NCI-H446 treated with DMSO at 0.1 percent for 48 hours (cell line): ENCODE measurements at regions not wholly inside any gene's neighbourhood (a gene's known extent, or its start where the extent isn't known, plus 50 kb on each side); places are given as distances from the start of the nearest gene placed in this dataset.

Experiments used
- DNase-seq: peaks from one replicate; lab custom pipeline; 2025; lab: John Stamatoyannopoulos, UW

- no peak for DNase-seq
Observed at GRCh38 chr2:235358981-235359471, 134.8 kb upstream of the AGAP1 start.

DNA sequence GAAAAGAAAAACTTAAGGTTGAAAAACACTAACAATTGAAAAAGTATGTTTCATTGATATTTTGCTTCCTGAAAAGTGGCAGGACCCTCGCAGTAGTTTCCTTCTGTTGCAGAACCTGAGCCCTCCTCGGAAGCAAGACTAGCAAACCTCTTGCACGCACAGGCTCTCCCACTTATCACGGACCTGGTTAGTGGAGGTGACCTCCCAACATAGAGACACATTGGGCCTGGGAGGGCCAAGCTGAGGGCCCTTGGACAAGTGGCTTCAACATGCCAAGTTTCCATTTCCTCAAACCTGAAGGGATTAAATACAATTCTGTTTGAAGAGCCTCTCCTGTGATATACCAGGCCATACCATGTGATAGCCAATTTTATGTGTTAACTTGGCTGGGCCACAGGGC, 133.4 kb upstream of the AGAP1 start:
- no peak for DNase-seq

- DNase-seq = no peak
Observed at GRCh38 chr2:235365743-235366142, 128.1 kb upstream of the AGAP1 start.

GRCh38 chr2:235366390-235366789, 127.5 kb upstream of the AGAP1 start:
- no peak for DNase-seq

GRCh38 chr2:235366807-235367206, 127.0 kb upstream of the AGAP1 start:
- DNase-seq = no peak

DNA sequence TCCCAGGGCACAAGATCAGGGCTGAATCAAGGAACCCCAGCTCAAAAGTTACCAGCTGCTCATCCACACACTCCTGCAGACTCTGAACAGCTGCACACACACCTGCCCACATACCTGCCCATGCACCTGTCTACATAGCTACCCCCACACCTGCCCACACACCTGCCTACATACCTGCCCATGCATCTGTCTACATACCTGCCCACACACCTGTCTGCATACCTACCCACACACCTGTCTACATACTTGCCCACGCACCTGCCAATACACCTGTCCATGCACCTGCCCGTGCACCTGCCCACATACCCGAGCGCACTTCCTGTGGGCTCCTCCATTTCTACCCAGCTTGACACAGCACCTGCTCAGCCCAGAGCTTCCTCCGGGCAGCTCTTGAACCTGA, 122.8 kb upstream of the AGAP1 start:
- no peak for DNase-seq

DNA sequence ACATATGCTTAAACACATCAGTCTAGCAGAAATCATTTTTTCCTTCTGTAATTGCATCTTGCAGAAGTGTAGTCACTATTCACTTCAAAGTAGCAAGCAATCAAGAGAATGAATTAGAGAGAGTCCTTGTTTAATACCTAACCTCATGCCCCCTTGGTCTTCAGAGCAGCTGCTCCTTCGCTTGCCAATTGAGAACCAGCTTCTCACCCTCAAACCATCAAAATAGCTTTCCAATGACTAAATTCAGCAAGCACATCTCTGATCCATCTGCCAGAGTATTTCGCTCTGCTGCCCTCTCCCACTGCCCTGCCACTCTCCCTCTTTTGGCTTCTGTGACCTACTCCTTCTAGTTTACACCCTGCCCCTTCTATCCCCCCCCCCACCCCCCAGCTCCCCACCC, 120.7 kb upstream of the AGAP1 start:
- DNase-seq = peak; percentile 17

DNA sequence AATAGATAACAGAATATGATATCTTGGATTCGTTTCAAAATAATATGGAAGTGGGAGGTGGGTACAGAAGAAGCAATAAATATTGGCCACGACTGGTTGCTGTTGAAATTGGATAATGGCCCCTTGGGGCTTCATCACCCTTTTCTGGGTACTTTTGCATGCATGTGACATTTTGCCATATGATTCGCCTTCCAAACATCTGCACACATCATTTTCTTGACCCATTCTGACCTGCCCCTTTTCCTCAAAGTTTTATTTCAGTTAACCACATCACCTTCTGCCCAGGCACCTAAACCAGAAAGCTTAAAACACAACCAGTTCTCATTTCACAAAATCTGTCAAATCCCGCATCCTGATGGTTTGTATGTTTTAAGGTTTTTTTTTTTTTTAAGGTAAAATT, 116.7 kb upstream of the AGAP1 start:
- DNase-seq = no peak

GRCh38 chr2:235378246-235378645, 115.6 kb upstream of the AGAP1 start:
- no peak for DNase-seq

GRCh38 chr2:235378944-235379343, 114.9 kb upstream of the AGAP1 start:
- DNase-seq = no peak

- DNase-seq = no peak
Observed at GRCh38 chr2:235381261-235381912, 112.5 kb upstream of the AGAP1 start.

DNA sequence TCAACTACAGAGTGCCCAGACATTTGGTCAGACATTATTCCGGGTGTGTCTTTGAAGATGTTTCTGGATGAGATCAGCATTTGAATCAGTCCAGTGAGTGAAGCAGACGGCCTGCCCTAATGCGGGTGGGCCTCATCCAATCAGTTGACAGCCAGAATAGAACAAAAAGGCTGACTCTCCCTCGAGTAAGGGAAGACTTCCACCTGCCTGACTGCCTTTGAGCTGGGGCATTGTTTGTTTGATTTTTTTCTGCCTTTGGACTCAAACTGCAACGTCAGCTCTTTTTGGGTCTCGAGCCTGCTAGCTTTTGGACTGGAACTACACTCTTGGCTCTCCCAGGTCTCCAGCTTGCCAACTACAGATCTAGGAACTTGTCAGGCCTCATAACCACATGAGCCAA, 111.7 kb upstream of the AGAP1 start:
- peak; percentile 55 for DNase-seq

DNA sequence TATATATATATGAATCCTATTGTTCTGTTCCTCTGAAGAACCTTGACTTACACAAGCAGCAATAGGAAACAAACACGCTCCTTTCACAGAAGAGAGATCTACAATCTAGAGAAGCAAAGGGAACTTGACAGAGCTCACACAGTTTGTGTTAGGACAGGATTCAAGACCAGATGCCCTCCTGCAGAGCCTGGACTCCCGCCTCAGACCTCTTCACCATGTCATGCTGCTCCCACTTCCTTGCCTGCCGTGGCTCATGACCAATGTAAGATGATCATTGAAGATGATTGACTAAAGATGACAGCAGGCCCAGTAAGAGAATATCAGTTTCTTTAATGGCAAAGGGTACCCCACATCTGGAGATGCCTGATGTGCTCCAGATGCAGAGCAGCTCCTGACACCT, 111.2 kb upstream of the AGAP1 start:
- peak; percentile 10 for DNase-seq

GRCh38 chr2:235383272-235383843, 110.5 kb upstream of the AGAP1 start:
- no peak for DNase-seq

GRCh38 chr2:235384624-235385023, 109.2 kb upstream of the AGAP1 start:
- DNase-seq = no peak

DNA sequence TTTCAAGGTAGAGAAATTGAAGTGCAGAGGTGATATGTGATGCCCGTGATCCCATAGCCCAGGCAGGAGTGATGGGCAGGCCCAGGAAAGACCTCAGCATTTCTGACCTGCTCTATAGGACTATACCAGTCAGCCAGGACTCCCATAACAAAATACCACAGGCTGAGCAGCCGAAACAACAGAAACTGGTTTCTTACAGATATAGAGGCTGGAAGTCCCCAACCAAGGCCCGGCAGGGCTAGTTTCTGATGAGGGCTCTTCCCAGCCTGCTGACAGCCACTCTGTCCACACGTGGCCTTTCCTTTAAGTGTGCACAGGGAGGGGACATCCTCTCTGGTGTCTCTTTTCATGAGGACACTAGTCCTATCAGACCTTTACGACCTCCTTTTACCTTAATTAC, 104.2 kb upstream of the AGAP1 start:
- DNase-seq = no peak

DNA sequence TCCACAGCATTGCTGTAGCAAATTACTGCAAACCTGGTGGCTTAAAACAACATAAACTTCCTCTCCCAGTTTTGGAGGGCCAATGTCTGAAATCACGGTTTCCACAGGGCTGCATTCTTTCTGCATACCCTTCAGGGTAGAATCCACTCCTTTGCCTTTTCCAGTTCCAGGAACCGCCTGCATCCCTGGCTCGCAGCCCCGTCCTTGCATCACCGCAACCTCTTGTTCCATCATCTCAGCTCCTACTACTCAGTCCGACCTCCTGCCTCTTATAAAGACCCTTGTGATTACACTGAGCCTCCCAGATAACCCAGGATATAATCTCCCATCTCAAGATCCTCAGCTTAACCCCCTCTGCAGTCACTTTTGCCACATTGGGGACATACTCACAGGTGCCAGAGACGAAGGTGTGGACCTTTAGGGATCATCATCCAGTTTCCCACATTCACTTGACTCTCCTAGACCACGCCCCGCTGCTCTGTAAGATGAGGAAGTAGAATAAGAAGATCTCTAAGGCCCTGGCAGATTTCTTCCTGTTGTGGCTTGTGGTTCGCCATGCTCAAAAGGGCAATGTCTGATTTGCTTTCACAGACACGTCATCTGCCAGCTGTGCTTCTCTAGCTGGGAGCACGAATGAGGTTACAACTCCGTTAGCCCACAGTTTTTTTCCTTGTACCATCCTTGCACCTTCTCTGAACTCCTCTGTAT, 103.6 kb upstream of the AGAP1 start:
- DNase-seq = no peak

- no peak for DNase-seq
Observed at GRCh38 chr2:235390816-235391194, 103.0 kb upstream of the AGAP1 start.

DNA sequence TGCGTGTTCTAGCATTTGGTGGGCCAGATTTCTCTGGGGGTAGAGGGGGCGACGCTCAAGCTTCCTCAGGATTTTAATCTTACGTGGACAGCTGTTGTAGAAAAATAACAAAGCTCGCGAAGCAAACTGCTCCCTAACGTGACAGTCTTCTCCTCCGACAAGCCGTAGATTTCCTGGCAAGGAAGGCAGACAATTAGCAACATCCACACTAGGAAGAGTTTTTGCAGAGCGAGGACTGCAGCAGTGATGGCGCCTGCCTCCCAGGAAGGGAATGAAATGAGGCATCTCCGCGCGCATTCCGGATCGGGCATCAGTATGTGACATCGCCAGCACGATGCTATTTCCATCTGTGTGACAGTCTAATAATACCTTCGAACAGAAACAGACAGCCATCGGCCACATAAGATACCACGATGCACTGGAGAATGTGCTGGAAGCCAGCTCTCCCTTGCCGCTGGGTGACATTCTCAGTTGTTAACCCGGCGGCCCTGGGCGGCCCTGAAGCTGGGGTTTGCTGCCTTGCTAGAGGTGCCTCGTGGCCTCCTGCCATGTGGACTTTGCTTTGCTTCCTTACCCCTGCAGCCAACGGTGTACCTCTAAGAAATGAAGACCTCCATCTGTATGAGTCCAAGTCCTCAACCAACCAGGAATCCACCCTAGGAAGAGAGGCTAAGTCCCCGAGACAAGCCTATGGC, 101.8 kb upstream of the AGAP1 start:
- DNase-seq = no peak

DNA sequence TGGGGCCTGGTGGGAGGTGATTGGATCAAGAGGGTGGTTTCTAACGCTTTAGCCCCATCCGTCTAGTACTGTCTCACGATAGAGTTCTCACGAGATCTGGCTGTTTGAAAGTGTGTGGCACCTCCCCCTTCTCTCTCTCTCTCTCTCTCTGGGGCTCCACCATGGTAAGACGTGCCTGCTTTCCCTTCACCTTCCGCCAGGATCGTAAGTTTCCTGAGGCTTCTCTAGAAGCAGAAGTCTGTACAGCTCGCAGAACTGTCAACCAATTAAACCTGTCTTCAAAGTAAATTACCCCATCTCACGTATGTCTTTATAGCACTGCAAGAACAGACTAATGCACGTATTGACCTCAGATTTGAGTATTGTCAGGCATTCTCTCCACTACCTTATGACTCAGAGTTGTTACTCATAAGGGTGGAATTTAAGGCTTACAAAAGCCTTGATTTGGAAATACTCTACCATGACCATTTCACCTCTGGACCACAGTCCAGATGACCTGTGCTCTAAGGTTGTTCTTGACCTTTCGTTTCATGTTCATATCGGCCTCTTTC, 99.5 kb upstream of the AGAP1 start:
- no peak for DNase-seq

- DNase-seq = no peak
Observed at GRCh38 chr2:235396071-235396846, 97.6 kb upstream of the AGAP1 start.

DNA sequence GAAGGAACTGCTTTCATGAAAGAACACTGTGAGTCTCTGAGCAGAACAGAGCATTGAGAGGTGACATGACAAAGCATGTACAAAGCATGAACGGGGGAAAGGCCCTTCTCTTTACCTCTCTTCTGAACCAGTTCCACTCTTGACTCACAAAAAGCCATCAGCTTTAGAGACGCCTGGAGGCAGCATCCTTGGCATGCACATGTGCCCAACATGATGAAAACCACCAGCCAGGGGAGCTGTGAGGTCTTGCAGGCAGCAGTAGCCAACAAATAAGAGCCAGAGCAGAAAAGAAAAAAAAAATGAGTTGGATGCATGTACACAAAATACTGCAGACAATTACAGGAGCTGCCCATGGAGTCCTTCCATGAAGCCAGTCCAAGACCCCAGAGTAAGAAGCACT, 95.5 kb upstream of the AGAP1 start:
- no peak for DNase-seq
